Neural progenitor cell (in vitro differentiated cells): ENCODE measurements at regions not wholly inside any gene's neighbourhood (a gene's known extent, or its start where the extent isn't known, plus 50 kb on each side); places are given as distances from the start of the nearest gene placed in this dataset.

Experiments used
- CTCF ChIP-seq: fragments of 200-600 bp; sonication (generic); IDR thresholded peaks from 2 replicates; pipeline ENCODE4 v1.5.1; 2017; ENCODE audit warnings: antibody characterized with exemption, mild to moderate bottlenecking
- EZH2 ChIP-seq: fragments of 200-600 bp; sonication (generic); IDR thresholded peaks from 2 replicates; pipeline ENCODE4 v1.6.1; 2017; ENCODE audit warnings: antibody characterized with exemption, mild to moderate bottlenecking, moderate library complexity
- EZH2phosphoT487 ChIP-seq: fragments of 200-600 bp; sonication (generic); IDR thresholded peaks from 2 replicates; pipeline ENCODE4 v1.6.1; 2017; ENCODE audit warnings: antibody characterized with exemption

- TF ChIP-seq CTCF (no peak), EZH2 (no peak), EZH2phosphoT487 (no peak)
These were observed 198.2 kb downstream of the ERMARD start for GRCh38 chr6:169949511-169950097.
